Right atrium auricular region (tissue), 2 donors: ENCODE measurements at regions not wholly inside any gene's neighbourhood (a gene's known extent, or its start where the extent isn't known, plus 50 kb on each side); places are given as distances from the start of the nearest gene placed in this dataset.

ENCODE experiments used
- DNase-seq: peaks from one replicate; pipeline ENCODE4 v3.0.0-alpha.2; 2019; ENCODE audit warnings: low spot score
- H3K27ac ChIP-seq, 2 donors: fragments of 200-600 bp; sonication (generic); 1 replicate in 1 of 2; 2 replicates in 1 of 2; pipeline ENCODE4 v1.5.1; 2016 to 2019
- H3K27me3 ChIP-seq, 2 donors: fragments of 200-600 bp; sonication (generic); one replicate each; pipeline versions ENCODE4 v1.5.1 to v1.6.0; 2017 to 2019
- H3K36me3 ChIP-seq: fragments of 200-600 bp; sonication (generic); one replicate; pipeline ENCODE4 v1.5.1; 2016
- H3K4me1 ChIP-seq, 2 donors: fragments of 200-600 bp; sonication (generic); one replicate each; pipeline versions ENCODE4 v1.5.1 to v1.6.0; 2017 to 2019
- H3K4me3 ChIP-seq, 2 donors: fragments of 200-600 bp; sonication (generic); 1 replicate in 1 of 2; 2 replicates in 1 of 2; pipeline ENCODE4 v1.5.1; 2017 to 2019; ENCODE audit warnings: mild to moderate bottlenecking in 1 of 2, moderate library complexity in 1 of 2
- H3K9me3 ChIP-seq, 2 donors: fragments of 200-600 bp; sonication (generic); one replicate each; pipeline ENCODE4 v1.5.1; 2019
- TF ChIP-seq, protein P1 (sequence below), 2 donors: fragments of 200-600 bp; sonication (generic); IDR thresholded peaks; one replicate each; pipeline ENCODE4 v1.5.1; 2019; ENCODE audit warnings: antibody characterized with exemption in 2 of 2

DNA sequence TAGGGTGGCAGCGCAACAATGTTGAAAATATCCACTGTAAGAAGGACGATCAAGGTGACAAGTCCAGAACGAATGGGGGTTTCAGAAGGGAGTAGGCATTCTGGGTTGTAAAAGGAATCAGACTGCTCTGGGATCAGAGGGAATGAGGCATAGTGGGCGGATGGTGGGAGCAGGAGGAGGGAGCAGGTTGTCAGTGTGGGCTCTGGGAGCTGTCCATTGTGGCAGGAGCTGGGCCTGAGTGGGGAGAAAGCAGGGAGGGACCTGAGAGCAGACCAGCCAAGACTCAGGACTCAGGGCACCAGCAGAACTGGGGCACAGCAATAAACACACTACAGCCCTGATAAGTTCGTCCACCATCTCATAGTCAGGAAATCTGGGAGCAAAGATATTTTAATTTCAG is 292.6 kb upstream of the MKI67 start:
- no peak overlapping the region for H3K4me3 ChIP-seq
- H3K4me1 ChIP-seq: no peaks in the 10 kb centered on the region
- H3K27ac ChIP-seq: no peak overlapping the region
- no peaks in the 10 kb centered on the region for H3K9me3 ChIP-seq
- no peaks in the 10 kb centered on the region for H3K36me3 ChIP-seq
- no peak for DNase-seq
- H3K27me3 ChIP-seq: no peaks in the 10 kb centered on the region
- TF ChIP-seq, protein P1, sequence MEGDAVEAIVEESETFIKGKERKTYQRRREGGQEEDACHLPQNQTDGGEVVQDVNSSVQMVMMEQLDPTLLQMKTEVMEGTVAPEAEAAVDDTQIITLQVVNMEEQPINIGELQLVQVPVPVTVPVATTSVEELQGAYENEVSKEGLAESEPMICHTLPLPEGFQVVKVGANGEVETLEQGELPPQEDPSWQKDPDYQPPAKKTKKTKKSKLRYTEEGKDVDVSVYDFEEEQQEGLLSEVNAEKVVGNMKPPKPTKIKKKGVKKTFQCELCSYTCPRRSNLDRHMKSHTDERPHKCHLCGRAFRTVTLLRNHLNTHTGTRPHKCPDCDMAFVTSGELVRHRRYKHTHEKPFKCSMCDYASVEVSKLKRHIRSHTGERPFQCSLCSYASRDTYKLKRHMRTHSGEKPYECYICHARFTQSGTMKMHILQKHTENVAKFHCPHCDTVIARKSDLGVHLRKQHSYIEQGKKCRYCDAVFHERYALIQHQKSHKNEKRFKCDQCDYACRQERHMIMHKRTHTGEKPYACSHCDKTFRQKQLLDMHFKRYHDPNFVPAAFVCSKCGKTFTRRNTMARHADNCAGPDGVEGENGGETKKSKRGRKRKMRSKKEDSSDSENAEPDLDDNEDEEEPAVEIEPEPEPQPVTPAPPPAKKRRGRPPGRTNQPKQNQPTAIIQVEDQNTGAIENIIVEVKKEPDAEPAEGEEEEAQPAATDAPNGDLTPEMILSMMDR (IDR thresholded peaks at IDR 0.05): no peak

DNA sequence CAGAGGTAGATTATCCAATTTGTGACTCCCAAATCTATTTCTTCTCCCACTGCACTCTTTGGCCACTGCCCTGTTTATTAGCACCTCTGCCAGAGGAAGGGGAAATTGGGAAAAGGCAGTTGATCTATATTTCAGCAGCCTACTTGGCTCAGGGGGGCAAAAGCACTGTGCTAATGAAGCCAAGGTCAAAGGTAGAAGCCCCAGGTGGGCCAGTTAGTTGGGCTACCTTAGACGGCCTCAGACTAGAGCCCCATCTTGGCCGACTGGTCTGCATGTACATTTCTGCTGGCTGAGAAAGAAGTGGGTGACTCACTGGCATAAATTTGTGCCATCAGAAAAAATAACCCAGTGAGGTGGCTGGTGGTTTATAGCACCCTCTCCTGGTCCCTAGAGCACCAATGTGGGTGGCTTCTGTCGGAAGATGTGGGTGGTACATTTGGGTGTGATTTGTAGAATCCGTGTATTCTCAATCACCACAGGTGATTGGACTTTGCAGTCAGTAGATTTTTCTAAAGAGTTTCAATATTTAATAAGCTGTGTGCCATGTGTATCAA is 293.3 kb upstream of the MKI67 start:
- H3K4me3 ChIP-seq: no peak overlapping the region
- DNase-seq: no peak
- H3K9me3 ChIP-seq: no peaks in the 10 kb centered on the region
- no peaks in the 10 kb centered on the region for H3K4me1 ChIP-seq
- H3K36me3 ChIP-seq: no peaks in the 10 kb centered on the region
- TF ChIP-seq, protein P1 (IDR thresholded peaks at IDR 0.05): peak in 1 of 2 donors; percentile 49
- H3K27me3 ChIP-seq: no peaks in the 10 kb centered on the region
- H3K27ac ChIP-seq: no peak overlapping the region

GRCh38 chr10:128420623-128421022 is 294.4 kb upstream of the MKI67 start:
- no peaks in the 10 kb centered on the region for H3K4me1 ChIP-seq
- no peak overlapping the region for H3K27ac ChIP-seq
- no peaks in the 10 kb centered on the region for H3K27me3 ChIP-seq
- H3K9me3 ChIP-seq: no peaks in the 10 kb centered on the region
- DNase-seq: peak; percentile 34
- H3K36me3 ChIP-seq: no peaks in the 10 kb centered on the region
- TF ChIP-seq, protein P1 (IDR thresholded peaks at IDR 0.05): no peak
- H3K4me3 ChIP-seq: no peak overlapping the region

DNA sequence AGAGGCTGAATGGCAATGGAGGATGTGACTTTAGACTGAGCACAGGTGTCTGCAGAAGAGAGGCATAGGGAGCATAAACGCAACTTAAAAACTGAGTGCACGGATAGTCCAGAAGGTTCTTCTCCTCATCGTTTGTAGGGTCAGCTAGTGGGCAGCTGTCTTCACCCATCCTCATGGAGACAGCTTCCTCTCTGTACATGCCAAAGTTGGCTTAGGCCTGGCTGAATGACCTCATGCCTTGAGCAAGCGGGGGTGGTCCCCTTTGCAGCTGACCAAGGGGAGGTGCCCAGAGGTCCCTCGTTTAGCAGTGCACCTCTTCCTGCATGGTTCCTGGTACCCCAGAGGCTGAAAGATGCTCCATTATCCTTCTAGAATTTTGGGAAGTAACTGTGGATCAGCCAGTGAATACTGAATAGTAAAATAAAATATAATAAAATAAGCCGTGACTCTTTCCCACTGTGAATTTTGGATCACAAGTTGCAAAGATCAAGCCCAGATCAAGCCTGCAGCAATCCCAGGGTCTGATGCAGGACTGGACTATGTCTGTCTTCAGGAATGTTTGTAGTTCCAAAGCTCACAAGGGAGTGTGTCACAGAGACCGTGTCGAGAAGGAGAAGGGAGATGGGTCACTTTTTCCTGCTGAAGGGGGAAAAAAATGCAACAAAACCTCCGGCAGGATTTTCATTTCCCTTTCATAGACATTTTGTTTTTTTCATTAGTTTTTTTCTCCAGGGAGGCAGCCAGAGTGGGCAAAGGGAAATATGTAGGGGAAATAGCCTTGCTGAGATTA is 295.3 kb upstream of the MKI67 start:
- DNase-seq: peak; percentile 44
- TF ChIP-seq, protein P1 (IDR thresholded peaks at IDR 0.05): no peak
- no peaks in the 10 kb centered on the region for H3K4me1 ChIP-seq
- no peaks in the 10 kb centered on the region for H3K9me3 ChIP-seq
- H3K36me3 ChIP-seq: no peaks in the 10 kb centered on the region
- H3K27ac ChIP-seq: no peak overlapping the region
- H3K4me3 ChIP-seq: no peak overlapping the region
- no peaks in the 10 kb centered on the region for H3K27me3 ChIP-seq

DNA sequence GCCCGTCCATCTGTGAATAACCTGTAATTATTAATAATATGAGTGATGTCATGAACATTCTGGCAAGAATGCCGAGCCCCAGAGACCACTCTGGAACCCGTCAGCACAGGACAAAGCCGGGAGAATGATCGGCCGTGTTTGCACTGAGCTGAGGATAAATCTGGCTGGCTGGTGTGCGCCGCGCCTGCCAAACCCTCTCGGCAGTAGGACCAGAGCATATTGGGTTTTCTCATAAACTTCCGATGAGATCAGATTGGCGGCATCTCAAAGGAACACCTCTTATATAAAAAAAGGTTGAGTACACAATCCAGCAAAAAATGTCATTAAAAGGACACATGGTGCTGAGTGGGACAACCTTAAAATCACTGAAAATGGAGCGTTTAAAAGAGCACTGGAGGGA is 296.0 kb upstream of the MKI67 start:
- H3K27ac ChIP-seq: no peak overlapping the region
- TF ChIP-seq, protein P1 (IDR thresholded peaks at IDR 0.05): no peak

More for the DNA sequence above, 296.0 kb upstream of the MKI67 start:
- no peaks in the 10 kb centered on the region for H3K36me3 ChIP-seq
- no peaks in the 10 kb centered on the region for H3K4me1 ChIP-seq
- no peaks in the 10 kb centered on the region for H3K27me3 ChIP-seq
- no peak overlapping the region for H3K4me3 ChIP-seq
- DNase-seq: peak; percentile 46
- no peaks in the 10 kb centered on the region for H3K9me3 ChIP-seq
